GM10266 (cell line): ENCODE measurements at regions not wholly inside any gene's neighbourhood (a gene's known extent, or its start where the extent isn't known, plus 50 kb on each side); places are given as distances from the start of the nearest gene placed in this dataset.

Source experiments
- DNase-seq: peaks from one replicate; pipeline ENCODE4 v3.0.0; 2012; ENCODE audit errors: extremely low spot score
- TF ChIP-seq, protein P1 (sequence below): IDR thresholded peaks from 2 replicates; pipeline ENCODE4 v1.5.1; 2012; ENCODE audit warnings: mild to moderate bottlenecking, low read depth; ENCODE audit not compliant: control insufficient read depth, insufficient read depth; ENCODE audit errors: missing control alignments

DNA sequence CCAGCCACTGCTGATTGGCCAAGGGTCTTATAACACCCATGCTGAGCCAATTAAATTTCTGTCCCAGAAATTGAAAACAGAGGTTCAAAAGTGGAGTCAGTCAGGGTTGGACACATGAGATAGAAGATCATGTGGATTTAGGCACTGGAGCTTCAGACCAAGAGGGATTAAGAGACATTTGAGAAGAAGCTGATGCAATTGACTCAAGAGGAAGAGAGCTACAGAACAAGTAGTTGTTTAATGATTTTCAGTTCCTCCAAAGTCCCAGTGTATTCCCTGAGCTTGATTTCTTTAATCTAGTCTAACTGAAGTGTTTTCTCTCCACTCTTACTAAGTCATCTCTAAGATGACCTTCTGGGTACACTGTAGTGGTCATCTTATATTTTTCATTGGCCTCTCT is 227.1 kb downstream of the DUSP10 start:
- TF ChIP-seq, protein P1, sequence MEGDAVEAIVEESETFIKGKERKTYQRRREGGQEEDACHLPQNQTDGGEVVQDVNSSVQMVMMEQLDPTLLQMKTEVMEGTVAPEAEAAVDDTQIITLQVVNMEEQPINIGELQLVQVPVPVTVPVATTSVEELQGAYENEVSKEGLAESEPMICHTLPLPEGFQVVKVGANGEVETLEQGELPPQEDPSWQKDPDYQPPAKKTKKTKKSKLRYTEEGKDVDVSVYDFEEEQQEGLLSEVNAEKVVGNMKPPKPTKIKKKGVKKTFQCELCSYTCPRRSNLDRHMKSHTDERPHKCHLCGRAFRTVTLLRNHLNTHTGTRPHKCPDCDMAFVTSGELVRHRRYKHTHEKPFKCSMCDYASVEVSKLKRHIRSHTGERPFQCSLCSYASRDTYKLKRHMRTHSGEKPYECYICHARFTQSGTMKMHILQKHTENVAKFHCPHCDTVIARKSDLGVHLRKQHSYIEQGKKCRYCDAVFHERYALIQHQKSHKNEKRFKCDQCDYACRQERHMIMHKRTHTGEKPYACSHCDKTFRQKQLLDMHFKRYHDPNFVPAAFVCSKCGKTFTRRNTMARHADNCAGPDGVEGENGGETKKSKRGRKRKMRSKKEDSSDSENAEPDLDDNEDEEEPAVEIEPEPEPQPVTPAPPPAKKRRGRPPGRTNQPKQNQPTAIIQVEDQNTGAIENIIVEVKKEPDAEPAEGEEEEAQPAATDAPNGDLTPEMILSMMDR, result no peak

DNA sequence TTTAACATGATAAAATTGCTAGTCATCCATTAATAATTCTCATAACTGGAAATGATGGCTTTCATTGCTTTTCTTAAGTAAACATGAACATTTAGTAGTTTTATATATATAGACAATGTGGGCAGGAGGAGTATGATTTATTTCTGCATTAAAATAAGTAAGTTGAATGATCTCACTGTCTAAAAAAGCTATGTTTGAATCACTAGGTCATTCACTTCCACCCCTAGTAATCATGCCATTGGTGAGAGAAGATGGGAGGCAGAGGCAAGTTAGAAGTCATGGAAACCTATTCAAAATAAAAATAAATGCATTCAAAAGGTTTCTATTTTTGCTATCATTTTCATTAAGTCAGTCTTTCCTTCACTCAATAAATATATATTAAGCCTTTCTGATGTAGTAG is 226.4 kb downstream of the DUSP10 start:
- TF ChIP-seq, protein P1, result no peak
- no peak for DNase-seq

More for the DNA sequence above, 227.1 kb downstream of the DUSP10 start:
- no peak for DNase-seq

DNA sequence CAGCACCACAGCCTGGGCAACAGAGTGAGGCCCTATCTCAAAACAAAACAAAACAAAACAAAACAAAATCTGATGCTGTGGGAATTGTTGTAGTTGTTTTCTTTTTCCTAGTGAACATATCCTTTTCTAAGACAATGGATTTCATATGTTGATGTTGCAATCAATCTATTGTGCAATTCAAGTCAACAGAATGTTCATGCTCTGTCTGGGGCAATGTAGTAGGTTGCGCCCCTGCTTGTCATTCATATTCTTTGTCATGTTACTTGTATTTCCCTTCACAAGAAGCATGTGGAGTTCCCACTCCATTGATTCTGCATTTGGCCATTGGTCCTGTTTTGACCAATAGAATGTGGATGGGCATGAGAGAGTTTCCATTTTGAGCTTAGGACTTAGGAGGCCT is 223.9 kb downstream of the DUSP10 start:
- DNase-seq, result no peak
- TF ChIP-seq, protein P1, result no peak

DNA sequence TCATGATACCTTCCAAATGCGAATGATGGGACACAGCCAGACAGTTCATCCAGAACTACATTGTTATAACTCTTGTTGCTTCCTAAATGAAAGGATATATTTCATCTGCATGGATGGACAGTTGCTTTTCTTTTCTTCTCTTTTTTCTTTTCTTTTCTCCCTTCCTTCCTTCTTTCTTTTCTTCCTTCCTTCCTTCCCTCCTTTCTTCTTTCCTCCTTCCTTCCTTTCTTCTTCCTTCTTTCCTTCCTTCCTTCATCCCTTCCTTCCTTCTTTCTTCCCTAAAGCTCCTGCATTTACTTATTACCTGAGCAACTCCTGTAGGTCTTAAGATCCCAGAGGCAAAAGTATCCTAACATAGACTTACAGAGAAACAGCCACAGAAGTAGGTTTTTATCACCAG is 221.6 kb downstream of the DUSP10 start:
- no peak for DNase-seq

DNA sequence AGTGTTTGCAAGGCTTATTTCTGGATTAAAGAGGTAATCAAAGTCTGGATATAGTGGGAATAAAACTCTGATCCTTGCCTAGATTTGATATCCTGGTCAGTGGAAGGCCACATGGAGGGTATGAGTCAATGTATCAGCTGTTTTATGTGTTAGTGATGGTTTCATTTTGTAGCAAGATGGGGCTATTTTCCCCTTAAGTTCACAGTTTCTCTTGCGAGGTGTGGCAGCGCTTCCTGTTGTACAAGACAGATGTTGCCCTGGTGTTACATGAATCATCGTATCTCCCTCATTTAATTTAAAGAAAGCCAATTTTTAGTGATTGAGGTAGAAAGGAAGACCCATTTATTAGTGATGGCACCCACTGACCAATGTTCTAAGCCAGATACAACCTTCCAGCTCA is 220.2 kb downstream of the DUSP10 start:
- TF ChIP-seq, protein P1, result no peak
- DNase-seq, result no peak

More for the DNA sequence above, 221.6 kb downstream of the DUSP10 start:
- TF ChIP-seq, protein P1, result no peak

DNA sequence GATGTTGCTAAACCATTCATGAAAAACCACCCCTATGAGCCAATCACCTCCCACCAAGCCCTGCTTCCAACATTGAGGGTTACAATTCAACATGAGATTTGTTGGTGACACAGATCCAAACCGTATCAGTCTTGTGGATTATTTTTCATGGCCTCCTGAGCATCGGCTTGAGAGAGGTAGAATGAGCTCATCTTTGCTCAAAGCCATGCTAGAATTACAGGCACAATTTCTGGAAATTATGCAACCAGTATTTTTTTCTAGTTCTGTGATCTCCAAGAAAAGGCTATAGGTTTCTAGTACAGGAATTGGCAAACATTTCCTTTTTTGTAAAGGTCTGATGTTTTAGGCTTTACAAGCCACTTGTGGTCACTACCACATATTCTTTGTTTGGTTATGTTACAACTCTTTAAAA is 219.4 kb downstream of the DUSP10 start:
- DNase-seq, result no peak
- TF ChIP-seq, protein P1, result no peak

DNA sequence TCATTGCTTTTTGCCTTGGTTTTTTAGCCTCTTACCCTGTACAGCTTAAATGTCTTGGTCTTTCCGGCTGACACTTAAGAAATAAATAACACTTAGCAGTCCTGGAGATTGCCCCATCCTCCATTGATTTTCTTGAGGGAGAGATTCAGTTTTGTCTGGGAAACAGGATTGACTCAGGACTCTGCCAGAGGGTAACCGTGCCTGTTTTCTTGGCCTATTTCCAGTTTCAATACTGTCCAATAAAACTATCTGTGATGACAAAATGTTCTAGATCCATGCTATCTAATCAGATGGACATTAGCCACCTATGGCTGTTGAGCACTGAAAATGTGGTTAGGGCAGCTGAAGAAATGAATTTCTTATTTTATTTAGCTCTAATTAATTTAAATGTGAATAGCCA is 216.1 kb downstream of the DUSP10 start:
- DNase-seq, result no peak
- TF ChIP-seq, protein P1, result no peak

DNA sequence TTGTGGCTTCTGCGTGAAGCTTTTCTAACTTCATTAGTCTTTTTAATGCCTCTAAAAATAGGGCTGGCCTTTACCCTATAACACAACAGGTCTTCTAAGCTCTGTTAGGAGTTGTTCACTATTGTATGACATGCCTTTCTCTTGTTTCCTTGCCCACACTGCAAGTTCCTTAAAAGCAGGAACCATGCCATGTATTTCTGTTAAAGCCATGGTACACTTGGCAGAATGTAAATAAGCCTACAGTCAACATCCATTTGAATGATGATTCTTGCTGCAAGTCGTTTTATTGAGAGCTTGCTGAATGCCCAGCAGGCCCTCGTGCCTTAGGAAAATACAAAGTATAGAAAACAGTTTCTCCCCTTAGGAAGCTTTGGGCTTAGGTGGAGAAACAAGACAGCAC is 214.6 kb downstream of the DUSP10 start:
- no peak for DNase-seq

More for the DNA sequence above, 214.6 kb downstream of the DUSP10 start:
- TF ChIP-seq, protein P1, result no peak
